Breast epithelium (tissue), 3 donors: ENCODE measurements at regions not wholly inside any gene's neighbourhood (a gene's known extent, or its start where the extent isn't known, plus 50 kb on each side); places are given as distances from the start of the nearest gene placed in this dataset.

Experiments used
- CTCF ChIP-seq, 3 donors: fragments of 450-650 bp; IDR thresholded peaks; one replicate each; pipeline ENCODE4 v1.5.1; 2016 to 2017; ENCODE audit warnings: antibody characterized with exemption in 3 of 3, mild to moderate bottlenecking in 3 of 3, moderate library complexity in 3 of 3
- POLR2A ChIP-seq: fragments of 450-650 bp; IDR thresholded peaks from one replicate; pipeline ENCODE4 v1.6.1; 2016; ENCODE audit warnings: antibody characterized with exemption, mild to moderate bottlenecking, moderate library complexity
- POLR2AphosphoS5 ChIP-seq, 3 donors: sonication (generic); formaldehyde crosslinking; IDR thresholded peaks; one replicate each; pipeline ENCODE4 v1.6.1; 2017; ENCODE audit warnings: antibody characterized with exemption in 3 of 3

DNA sequence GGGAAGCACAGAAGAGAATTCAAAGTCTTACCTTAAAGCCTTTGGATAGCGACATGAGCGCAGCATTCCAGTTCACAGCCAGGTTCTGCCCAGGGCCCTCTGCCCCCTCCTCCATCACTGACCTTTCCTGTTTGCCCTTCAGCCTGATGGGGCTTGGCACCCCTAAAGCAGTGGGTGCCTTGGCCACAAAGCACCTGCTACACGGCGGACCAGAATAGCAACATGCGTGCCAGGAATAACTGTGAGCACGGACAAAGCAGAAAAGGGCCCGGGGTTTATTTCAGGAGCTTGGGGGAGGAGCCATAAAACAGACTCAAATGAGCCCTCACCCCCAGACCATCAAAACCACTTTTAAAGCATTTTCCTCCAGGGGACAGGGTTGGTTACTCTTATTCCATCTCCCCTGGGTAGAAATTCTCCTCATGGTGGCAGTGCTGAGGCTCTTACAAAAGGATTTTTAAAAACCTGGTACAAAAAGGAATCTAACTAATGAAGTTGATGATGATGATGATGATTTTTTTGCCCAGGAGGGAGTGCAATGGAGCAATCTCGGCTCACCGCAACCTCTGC is 135.4 kb downstream of the KLF13 start:
- TF ChIP-seq POLR2AphosphoS5 (IDR thresholded peaks at IDR 0.05) = no peak
- TF ChIP-seq CTCF (IDR thresholded peaks at IDR 0.05) = no peak
- TF ChIP-seq POLR2A = no peak
